Testis (tissue), 2 donors: ENCODE measurements at regions not wholly inside any gene's neighbourhood (a gene's known extent, or its start where the extent isn't known, plus 50 kb on each side); places are given as distances from the start of the nearest gene placed in this dataset.

Experiments used
- POLR2A ChIP-seq: fragments of 450-650 bp; IDR thresholded peaks from one replicate; pipeline ENCODE4 v1.6.1; 2017; ENCODE audit warnings: antibody characterized with exemption, mild to moderate bottlenecking, moderate library complexity
- TF ChIP-seq, protein P1 (sequence below), 3 experiments: fragments of 450-650 bp in 2 of 3; fragments of 200-600 bp in 1 of 3; sonication (generic) in 1 of 3; IDR thresholded peaks; one replicate each; pipeline ENCODE4 v1.5.1; 2016 to 2019; ENCODE audit warnings: antibody characterized with exemption in 3 of 3, mild to moderate bottlenecking in 2 of 3, moderate library complexity in 1 of 3

DNA sequence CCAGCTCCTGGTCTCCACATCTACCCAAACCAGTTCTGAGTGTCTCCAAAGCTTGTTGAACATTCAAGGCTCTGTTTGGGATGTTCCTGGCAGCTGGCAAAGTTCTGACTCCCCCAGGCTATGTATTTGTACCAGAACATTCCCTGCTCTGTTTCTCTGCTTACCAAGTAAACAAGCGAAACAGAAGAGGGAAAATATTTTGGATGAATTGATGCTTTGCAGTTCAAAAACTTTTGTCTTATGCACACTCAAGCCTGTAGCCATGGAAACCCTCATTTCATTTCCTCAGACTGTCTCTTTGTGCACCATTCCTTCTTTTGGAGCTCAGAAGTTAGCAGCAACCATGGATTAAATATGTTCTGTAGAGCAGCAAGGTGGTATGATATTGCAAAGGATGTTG lies 145.8 kb downstream of the ACTL7B start:
- no peak for TF ChIP-seq POLR2A
- TF ChIP-seq, protein P1, sequence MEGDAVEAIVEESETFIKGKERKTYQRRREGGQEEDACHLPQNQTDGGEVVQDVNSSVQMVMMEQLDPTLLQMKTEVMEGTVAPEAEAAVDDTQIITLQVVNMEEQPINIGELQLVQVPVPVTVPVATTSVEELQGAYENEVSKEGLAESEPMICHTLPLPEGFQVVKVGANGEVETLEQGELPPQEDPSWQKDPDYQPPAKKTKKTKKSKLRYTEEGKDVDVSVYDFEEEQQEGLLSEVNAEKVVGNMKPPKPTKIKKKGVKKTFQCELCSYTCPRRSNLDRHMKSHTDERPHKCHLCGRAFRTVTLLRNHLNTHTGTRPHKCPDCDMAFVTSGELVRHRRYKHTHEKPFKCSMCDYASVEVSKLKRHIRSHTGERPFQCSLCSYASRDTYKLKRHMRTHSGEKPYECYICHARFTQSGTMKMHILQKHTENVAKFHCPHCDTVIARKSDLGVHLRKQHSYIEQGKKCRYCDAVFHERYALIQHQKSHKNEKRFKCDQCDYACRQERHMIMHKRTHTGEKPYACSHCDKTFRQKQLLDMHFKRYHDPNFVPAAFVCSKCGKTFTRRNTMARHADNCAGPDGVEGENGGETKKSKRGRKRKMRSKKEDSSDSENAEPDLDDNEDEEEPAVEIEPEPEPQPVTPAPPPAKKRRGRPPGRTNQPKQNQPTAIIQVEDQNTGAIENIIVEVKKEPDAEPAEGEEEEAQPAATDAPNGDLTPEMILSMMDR (IDR thresholded peaks at IDR 0.05): no peak
